GM19463 (cell line): ENCODE measurements at regions not wholly inside any gene's neighbourhood (a gene's known extent, or its start where the extent isn't known, plus 50 kb on each side); places are given as distances from the start of the nearest gene placed in this dataset.

Experiments used
- ATAC-seq: cut with Tn5 transposase; IDR thresholded peaks from one replicate; pipeline ENCODE4 v1.9.1; 2021; ENCODE audit warnings: mild to moderate bottlenecking, moderate library complexity; ENCODE audit not compliant: unreplicated experiment

DNA sequence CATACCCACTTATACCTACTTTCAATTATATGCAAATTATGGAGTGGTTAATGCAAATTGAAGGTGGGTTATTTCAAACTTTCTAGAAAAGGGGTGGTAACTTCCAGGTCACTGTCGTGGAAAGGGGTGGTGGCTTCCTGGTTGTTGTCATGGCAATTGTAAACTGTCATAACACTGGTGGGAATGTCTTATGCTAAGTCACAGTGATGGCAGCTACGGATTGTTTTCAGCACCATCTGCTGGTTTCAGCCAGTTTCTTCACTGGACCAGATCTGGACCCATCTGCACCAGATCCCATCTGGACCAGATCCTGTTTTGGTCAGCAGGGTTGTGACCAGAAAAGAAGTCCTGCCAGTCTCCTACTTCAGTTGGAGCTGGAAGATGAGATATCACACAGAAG lies 1469.3 kb downstream of the AACS start:
- no peak for ATAC-seq

DNA sequence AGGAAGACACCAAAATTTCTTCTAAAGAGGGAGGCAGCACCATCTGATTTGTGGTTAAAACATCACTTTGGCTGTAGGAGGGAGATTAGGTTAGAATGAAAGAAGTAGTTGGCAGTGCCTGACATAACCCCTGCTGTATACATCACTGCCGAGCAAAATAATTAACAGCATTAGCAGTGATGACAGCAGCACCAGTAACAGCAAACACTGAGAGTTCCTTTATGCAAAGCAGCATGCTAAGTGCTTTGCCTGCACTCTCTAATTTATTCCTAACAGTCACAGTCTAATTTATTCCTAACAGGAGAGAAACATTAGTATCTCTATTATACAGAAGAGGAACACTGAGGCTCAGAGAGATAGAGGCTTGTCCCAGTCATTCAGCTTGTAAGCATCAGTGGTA lies 1469.7 kb downstream of the AACS start:
- ATAC-seq, result no peak

DNA sequence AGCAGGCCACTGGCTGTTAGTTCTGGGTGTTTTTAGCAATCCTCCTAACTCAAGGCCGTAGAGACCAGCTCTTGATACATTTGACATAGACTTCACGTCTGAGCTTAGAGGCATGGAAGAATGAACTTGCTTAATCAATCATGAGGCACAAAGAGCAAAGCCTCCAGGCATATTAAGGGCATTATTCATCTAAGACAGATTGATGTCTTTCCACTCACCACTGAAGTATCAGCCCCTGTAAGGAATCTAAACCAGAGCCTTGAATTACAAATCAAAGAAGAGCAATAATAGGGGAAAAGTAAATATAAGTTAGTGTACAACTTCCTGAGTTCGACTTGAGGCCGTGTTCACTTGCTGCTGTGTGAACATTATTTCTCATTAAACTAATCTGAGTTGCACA lies 1470.7 kb downstream of the AACS start:
- ATAC-seq, result no peak

DNA sequence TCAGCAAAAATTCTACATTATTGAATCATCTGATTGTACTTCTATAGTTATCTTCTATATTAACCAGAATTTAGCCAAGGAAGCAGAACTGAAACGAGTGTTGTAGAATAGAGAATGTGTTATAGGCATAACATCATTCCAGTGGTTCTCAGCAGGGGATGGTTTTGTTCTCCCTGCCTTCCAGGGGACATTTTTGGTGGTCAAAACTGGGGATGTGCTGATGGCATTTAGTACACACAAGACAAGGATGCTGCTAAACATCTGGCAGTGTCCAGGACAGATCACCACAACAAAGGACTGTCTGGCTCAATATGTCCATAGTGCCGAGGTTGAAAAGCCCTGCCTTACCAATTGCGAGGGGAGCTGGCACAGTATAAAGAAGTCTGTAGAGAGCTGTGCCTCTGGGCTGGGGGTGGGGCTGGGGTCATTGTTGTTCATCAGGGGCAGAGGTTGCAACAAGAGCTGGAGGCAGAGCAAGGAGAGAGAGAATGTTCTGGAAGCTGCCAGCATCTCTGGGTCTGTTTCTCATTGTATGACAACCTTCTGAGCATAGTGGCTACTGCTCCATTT lies 1472.8 kb downstream of the AACS start:
- no peak for ATAC-seq

DNA sequence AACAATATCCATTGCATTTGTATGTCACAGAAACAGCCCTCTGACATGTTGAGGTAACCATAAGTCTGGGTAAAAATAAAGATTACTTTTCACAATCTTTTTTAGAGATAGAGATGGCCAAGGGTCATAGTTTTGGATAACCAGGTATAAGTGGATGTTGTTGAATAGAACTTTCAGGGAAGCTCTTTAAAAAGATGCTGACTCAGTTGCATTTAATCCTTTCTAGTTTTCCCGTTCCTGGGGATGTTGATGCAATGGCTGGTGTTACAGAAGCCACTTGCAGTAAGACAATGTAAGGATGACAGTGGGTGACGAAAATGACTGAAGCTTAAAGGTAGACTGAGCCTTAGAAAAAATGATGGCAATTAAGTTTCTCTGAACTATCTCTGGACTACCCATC lies 1473.7 kb downstream of the AACS start:
- no peak for ATAC-seq

DNA sequence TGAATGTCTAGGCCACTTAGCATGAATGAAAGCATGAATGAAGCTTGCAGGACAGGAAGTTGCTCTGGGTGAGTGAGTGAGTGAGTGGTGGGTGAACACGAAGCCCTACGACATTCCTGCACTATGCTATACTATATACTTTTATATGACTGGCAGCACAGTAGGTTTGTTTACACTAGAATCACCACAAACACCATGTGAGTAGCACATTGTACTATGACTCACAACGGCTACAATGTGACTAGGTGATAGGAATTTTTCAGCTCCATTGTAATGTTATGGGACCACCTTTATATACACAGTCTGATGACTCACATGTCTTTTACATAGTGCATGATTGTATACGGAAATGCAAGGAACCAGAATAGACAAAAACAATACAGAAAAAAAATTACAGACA lies 1480.2 kb downstream of the AACS start:
- ATAC-seq, result no peak

DNA sequence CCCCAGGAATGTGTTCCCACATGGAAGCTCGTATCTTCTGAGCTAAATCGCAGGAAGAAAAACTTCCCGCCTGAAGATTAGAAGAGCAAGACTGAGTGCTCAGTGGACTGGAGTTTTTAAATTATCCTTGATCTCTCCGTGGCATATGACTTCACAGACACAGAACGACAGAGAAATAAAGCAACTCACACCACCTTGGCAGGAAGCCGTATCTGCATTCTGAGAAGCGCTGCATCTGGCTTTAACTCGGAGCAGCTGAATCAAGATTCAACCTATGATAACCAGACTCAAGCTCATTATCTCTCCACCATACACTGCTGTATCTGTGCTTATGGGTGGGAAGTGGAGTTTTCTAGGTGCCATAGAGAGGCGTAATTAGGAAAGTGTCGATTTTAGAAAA lies 1482.7 kb downstream of the AACS start:
- no peak for ATAC-seq

DNA sequence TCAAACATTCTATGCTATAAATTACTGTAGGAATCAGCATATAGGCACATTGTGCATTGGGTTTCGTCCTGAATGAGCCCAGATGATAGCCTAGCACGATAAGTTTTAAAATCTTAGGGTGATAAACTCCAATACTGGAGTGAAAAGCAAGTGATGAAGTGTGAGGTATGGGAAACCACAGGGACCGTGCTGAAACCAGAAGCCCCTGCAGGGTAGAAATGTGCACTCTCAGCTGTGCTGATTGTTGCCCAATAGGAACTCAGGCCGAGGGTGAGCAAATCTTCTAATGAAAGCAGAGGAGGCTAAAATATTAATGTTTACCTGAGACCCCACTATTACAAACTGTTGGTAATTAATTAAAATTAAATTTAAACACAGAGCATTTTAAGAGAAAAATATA lies 1486.6 kb downstream of the AACS start:
- ATAC-seq, result no peak

DNA sequence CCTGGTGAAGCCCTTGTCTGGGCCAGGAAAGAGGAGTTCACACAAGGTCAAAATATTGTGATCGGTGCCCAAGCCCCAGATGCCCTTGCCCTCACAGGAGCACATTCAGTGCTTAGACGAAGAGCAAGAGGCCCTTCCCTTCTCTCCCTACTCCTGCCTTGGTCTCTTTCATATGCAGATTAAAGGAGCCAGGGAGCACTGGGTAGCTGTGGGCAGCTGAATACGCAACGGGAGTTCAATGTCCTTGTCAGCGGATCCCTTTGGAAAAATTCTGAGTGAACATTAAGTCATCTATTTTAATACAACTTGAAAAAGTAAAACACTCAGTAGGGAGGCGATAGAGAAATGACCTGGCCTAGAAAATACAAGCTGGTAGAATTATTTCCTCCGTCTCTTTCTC lies 1489.4 kb downstream of the AACS start:
- no peak for ATAC-seq

DNA sequence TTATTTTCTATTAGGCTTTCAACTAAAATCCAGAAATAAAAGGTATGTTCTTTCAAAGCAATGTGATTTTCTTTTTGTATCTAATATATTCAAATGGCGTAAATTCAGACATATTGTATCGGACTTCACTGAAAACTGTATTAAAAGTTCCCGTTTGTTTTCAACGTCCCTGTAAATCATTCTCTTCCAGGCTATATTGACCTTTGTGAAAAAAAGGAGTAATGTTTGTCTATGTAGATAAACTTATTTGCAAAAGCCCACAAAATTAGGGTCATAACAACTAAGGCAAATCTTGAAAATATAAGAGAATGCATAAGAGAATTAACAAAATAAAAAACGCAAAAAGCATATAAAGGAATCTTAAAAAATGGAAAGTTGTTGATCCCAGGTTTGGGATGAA lies 1492.4 kb downstream of the AACS start:
- ATAC-seq, result no peak

DNA sequence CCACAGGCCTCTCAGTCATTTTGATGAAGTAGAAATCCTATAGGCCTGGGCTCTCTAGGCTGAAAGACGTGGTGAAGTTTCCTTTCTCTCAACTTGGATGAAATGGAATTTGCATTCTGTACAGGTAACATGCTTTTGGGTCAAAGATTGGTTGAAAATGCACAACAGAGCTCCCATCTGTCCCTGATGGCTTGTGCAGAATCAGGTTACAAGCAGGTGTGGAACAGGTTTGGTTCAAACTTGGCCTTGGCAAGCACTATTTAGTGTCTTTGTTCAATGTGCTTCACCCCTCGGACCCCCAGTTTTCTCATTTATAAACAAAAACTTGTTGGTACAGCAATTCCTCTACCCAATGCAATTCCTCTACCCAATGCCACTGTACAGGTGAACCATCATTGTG lies 1493.0 kb downstream of the AACS start:
- no peak for ATAC-seq

DNA sequence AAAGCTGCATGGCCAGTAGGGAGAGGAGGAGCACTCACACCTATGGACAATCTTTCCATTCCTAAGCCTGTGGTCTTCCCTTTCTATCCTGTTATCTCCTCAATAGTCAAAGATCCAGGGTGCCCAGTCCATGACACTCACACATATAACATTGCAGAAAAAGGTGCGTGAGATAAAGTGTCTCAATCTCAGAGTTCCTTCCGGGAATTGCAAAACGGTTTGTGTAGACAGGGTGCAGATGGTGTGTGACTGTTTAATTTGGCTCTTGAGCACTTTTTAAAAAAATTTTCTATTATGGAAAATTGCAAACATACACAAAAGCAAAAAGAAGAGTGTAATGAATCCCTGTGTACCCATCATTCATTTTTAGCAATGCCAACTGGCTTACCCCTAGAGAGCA lies 1493.6 kb downstream of the AACS start:
- no peak for ATAC-seq

DNA sequence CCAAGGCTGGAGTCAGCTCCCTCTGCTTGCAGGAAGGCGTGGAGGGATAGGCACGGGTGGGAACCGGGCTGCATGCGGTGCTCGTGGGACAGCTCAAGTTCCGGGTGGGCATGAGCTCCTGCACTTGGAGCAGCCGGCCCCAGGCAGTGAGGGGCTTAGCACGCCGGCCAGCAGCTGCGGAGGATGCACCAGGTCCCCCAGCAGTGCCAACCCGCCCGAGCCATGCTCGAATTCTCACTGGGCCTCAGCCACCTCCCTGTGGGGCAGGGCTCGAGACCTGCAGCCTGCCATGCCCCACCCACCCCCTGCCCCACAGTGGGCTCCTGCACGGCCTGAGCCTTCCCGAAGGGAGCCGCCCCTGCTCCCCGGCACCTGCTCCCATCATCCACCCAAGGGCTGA lies 1501.8 kb downstream of the AACS start:
- no peak for ATAC-seq

DNA sequence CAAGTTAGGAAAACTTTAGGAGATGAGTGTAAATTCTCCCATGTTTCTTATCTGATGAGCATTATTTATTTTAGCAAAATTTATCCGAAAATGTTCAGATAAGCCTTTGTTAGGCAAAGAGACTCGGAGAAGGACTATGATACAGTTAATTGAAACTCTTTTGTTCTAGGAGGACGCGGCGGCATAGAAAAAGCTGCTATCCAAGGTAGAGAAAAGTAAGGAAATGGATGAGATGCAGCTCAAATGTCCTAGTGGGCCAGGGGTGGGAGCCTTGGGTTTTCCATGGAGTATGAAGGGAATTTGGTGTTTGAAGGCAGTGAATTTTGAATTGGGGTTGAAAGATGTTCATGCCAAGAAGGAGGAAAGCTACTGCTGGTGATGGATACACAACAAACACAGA lies 1504.5 kb downstream of the AACS start:
- ATAC-seq, result no peak

DNA sequence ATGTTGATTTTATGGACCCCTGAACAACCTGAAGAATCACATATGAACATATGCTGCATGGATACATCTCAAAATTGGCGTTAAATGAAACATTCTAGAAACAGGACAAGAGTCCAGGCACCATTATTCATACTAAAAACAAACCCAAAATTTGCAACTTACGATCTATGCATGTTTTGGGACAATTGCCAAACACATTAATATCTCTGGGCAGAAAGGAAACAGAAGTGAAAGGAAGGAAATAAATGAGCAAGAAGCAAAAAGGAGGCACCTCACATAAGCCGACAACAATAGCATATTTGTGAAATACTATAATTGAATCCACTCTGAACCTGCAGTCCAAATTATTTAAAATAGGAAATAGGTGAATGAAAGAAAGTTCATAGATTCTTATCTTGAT lies 1505.3 kb downstream of the AACS start:
- no peak for ATAC-seq

DNA sequence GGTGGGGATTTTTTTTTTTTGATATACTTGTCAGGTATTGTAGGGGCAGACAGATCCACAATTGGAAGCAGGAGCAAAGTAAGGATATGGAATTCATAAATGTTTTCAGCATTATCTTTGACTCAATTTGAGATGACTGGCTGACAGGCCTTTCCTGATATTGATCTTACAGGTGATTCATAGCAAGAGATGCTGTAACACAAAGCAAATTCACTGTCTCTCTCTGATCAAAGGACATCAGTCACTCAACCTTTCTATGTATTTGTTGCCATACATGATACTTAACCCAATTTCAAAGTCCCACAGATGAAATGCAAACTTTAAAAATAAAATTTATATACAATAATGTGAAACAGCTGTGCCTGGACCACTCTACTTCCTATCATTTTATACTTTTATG lies 1506.9 kb downstream of the AACS start:
- no peak for ATAC-seq

DNA sequence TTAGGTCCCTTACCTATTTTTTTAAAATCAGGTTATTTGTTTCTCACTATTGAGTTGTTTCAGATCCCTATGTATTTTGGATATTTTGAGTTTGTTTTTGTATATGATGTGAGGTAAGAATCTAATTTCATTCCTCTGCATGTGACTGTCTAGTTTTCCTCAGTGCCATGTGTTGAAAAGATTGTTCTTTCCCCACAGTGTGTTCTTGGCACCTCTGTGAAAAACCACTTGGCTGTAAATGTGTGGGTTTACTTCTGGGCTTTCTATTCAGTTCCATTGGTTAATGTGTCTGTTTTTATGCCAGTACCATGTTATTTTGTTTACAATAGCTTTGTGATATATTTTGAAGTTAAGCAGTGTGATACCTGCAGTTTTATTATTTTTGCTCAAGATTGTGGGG lies 1516.4 kb downstream of the AACS start:
- ATAC-seq, result no peak

DNA sequence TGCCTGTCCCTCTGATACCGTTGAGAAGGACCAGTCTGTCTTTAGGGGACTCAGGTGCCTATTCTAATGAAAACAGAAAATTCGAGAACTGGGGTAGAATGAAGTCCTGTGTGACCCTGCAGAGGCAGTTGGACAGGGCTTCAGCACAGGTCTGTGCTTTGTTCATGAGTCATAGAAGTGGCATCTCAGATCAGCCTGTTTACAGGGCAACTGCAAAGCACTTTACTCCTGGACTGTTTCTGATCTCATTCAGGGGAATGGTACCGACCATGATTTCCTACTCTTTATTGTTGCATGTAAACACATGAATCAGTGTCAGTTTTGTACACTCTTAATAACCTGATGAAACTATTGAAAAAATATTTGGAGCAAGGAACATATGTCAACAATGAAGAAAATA lies 1517.0 kb downstream of the AACS start:
- no peak for ATAC-seq

DNA sequence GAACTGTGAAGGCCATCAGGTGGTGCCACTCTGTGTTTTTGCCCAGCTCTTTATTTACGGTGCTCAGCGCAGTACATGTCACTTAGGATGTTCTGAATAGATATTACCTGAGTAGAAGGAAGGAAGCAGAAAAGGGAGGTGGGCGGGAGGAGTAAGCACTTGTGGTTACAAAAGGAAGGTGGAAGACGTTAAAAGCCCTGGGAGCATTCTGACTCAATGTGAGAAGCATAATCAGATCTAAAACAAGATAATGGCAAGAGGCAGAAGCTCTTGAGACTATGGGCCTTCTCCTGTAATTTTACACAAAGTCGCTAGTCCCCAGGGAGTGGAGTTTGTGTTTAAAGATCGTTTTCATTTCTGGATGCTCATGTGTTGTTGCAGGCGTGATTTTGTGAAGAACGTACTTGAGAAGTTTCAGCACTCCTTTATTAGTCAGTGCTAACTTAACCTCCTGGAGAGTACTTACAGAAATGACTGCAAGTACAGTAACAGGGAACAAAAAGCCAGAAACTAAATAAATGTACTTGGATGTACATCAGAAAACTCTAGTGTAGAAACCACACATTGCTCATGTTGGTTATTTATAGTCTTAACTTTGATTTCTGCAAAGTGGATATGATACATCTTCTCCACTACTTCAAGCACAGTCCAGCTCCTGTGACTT lies 1523.5 kb downstream of the AACS start:
- no peak for ATAC-seq

DNA sequence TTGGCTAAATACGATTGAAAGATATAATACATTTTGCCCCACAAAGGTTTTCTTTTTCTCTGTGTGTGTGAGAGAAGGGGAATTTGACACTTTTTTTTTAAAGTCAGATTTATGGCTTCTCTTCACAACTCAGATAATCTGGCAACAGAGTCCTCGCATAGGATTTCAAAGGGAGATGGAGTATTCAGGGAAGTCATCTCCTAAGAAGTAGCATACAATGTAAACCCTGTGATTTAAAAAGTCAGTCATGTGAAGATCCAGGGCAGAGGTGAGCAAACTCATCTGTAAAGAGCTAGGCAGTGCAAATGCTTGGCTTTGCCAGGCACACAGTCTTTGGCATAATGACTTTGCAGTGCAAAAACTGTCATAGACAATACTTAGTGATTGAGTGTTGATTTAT lies 1526.3 kb downstream of the AACS start:
- no peak for ATAC-seq

DNA sequence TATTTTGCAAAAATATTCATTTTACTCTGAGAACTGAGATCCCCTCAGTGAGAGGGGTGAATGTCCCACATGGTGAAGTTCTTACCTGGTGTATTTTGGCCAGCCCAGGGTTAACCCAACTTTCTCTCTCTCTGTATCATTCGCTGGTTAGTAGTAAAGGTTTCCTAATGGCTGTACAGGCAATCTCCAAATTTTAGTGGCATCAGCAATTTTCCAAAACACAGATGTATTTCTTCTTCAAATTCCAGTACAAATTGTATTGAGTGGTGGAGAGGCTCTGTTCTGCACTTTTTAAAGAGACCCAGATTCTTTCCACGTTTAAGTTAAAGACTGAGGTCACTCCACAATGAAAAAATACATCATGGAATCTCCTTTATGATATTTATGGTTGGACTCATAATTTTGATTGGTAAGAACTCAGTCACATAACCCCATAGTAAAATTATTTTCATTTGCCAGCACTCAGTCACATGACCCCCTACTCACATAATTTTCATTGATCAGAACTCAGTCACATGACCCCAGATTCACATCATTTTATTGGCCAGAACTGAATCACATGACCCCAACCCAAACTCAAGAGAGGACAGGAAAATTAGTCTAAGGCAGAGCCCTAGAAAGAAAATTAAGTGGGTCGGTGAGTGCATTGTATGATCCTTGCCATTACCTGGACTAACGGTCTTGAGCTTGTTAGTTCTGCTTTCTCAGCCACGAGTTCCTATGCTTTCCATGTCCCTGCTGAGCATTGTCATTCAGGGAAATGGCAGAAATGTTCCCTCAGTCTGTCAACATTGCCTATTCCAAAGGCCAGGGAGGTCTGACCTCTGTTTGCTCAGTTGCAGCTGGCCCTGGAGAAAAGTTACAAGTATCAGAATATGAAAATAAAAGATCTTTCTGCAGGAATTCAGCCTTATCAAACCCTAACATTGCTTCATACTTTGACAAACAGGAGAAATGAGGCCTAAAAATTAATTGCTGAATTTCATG lies 1536.2 kb downstream of the AACS start:
- ATAC-seq, result no peak

DNA sequence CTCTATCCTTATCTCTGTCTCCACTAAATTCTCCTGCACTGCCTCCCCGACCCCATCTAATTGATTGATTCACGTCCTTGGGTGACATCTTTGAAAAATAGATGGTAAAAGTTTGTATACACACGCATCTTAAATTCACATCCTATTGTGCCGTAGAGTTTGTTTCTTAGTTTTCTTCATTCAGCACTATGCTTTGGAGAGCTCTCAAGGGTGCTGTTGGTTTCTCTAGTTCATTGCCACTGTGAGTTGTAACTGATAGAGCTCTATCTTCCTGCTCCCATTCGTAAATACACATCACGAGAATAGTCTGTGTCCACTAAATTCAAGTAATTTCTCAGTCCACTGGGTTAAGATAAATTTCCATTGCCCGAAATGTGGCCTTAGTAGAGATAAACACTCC lies 1537.4 kb downstream of the AACS start:
- no peak for ATAC-seq
